Loucy (cell line): ENCODE measurements at regions not wholly inside any gene's neighbourhood (a gene's known extent, or its start where the extent isn't known, plus 50 kb on each side); places are given as distances from the start of the nearest gene placed in this dataset.

Experiments used
- H2AFZ ChIP-seq: fragments of 200-600 bp; sonication (generic); 2 replicates; pipeline ENCODE4 v1.6.0; 2016; ENCODE audit warnings: antibody characterized with exemption, mild to moderate bottlenecking, low read length, moderate library complexity
- H3F3A ChIP-seq: fragments of 200-600 bp; 2 replicates; pipeline ENCODE4 v1.6.0; 2016; ENCODE audit warnings: antibody characterized with exemption, low read depth, mild to moderate bottlenecking
- H3K27me3 ChIP-seq: fragments of 200-600 bp; sonication (generic); 2 replicates; pipeline ENCODE4 v1.6.1; 2014; ENCODE audit warnings: low read length, mild to moderate bottlenecking; ENCODE audit not compliant: insufficient read depth, poor library complexity, severe bottlenecking
- H3K36me3 ChIP-seq: fragments of 200-600 bp; sonication (generic); 2 replicates; pipeline ENCODE4 v1.6.1; 2016; ENCODE audit warnings: low read length; ENCODE audit not compliant: insufficient read depth
- H3K4me1 ChIP-seq: fragments of 200-600 bp; sonication (generic); 2 replicates; pipeline ENCODE4 v1.5.1; 2014; ENCODE audit warnings: low read length, mild to moderate bottlenecking; ENCODE audit not compliant: insufficient read depth, poor library complexity, severe bottlenecking
- H3K4me2 ChIP-seq: fragments of 200-600 bp; sonication (generic); 2 replicates; pipeline ENCODE4 v1.6.0; 2014; ENCODE audit warnings: antibody characterized with exemption, low read length, low read depth, mild to moderate bottlenecking; ENCODE audit not compliant: poor library complexity, severe bottlenecking
- H3K4me3 ChIP-seq: fragments of 200-600 bp; sonication (generic); 2 replicates; pipeline ENCODE4 v1.5.1; 2014; ENCODE audit warnings: low read length, mild to moderate bottlenecking, mixed read lengths; ENCODE audit not compliant: poor library complexity, severe bottlenecking
- H3K79me2 ChIP-seq: fragments of 200-600 bp; sonication (generic); 2 replicates; pipeline ENCODE4 v1.6.1; 2014; ENCODE audit warnings: low read length; ENCODE audit not compliant: insufficient read depth
- H3K9ac ChIP-seq: fragments of 200-600 bp; sonication (generic); 2 replicates; pipeline ENCODE4 v1.6.0; 2014; ENCODE audit warnings: mild to moderate bottlenecking, low read depth, low read length, moderate library complexity; ENCODE audit not compliant: poor library complexity, severe bottlenecking
- H3K9me2 ChIP-seq: fragments of 200-600 bp; sonication (generic); replicated peaks from 2 replicates; pipeline ENCODE4 v1.6.1; 2016; ENCODE audit warnings: low read depth, low read length, mixed read lengths
- H3K9me3 ChIP-seq: fragments of 200-600 bp; sonication (generic); 2 replicates; pipeline ENCODE4 v1.6.1; 2014; ENCODE audit warnings: mild to moderate bottlenecking, antibody characterized with exemption, low read length, low read depth; ENCODE audit not compliant: insufficient read depth
- H4K20me1 ChIP-seq: fragments of 200-600 bp; sonication (generic); 2 replicates; pipeline ENCODE4 v1.6.0; 2014; ENCODE audit warnings: antibody characterized with exemption, low read length, mild to moderate bottlenecking; ENCODE audit not compliant: insufficient read depth, poor library complexity, severe bottlenecking
- CTCF ChIP-seq: fragments of 200-600 bp; sonication (generic); conservative IDR thresholded peaks from 2 replicates; pipeline ENCODE4 v1.5.1; 2014; ENCODE audit warnings: mild to moderate bottlenecking, antibody characterized with exemption, low read length
- EZH2phosphoT487 ChIP-seq: fragments of 200-600 bp; IDR thresholded peaks from 2 replicates; pipeline ENCODE4 v1.6.1; 2018; ENCODE audit warnings: antibody characterized with exemption, mild to moderate bottlenecking, moderate library complexity, borderline replicate concordance

- Histone ChIP-seq H2AFZ (no peak overlapping the region), H3K27me3 (no peaks in the 10 kb centered on the region), H3K36me3 (no peaks in the 10 kb centered on the region), H3K4me2 (no peak overlapping the region), H3K9me3 (no peaks in the 10 kb centered on the region), H3K4me3 (no peak overlapping the region), H3K9me2 (no peaks in the 10 kb centered on the region), H3K4me1 (peaks cover 4% of the 10 kb centered on the region), H4K20me1 (no peaks in the 10 kb centered on the region), H3K79me2 (no peaks in the 10 kb centered on the region), H3K9ac (no peak overlapping the region), H3F3A (no peaks in the 10 kb centered on the region)
- TF ChIP-seq EZH2phosphoT487, result no peak
- TF ChIP-seq CTCF, result no peak
These were observed 197.0 kb downstream of the STK31 start for GRCh38 chr7:23907012-23907411.

GRCh38 chr7:23909426-23909825 is 199.4 kb downstream of the STK31 start:
- H3K4me2 ChIP-seq, result no peak overlapping the region
- no peaks in the 10 kb centered on the region for H3K79me2 ChIP-seq
- H3K4me3 ChIP-seq, result no peak overlapping the region
- TF ChIP-seq EZH2phosphoT487 (no peak), CTCF (no peak)
- H3K4me1 ChIP-seq, result no peaks in the 10 kb centered on the region
- no peaks in the 10 kb centered on the region for H3K9me2 ChIP-seq
- no peak overlapping the region for H2AFZ ChIP-seq
- no peaks in the 10 kb centered on the region for H3K27me3 ChIP-seq
- H3K9me3 ChIP-seq, result 0 out of 2 replicates have a peak, but pooled peaks cover 3% of the 10 kb centered on the region
- no peak overlapping the region for H3K9ac ChIP-seq
- no peaks in the 10 kb centered on the region for H4K20me1 ChIP-seq
- no peaks in the 10 kb centered on the region for H3F3A ChIP-seq
- no peaks in the 10 kb centered on the region for H3K36me3 ChIP-seq

DNA sequence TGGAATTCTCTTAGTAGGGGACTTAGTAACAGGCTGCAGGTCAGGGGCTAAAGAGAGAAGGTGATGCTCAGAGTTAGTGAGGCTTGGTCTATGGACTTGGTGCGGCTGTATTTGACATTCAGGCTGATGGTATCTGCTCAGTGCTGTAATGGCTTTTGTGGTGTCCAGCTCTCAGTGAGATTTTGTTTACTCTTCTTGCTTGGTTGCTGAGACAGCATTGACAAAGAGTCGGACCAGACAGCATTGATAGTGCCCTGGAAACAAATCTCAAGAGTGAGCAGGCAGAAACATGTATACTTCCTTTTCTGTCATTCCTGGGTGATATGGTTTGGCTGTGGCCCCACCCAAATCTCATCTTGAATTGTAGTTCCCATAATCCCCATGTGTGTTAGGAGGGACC is 202.0 kb downstream of the STK31 start:
- no peak overlapping the region for H3K9ac ChIP-seq
- no peak overlapping the region for H2AFZ ChIP-seq
- TF ChIP-seq EZH2phosphoT487, result no peak
- TF ChIP-seq CTCF, result no peak
- no peaks in the 10 kb centered on the region for H3K9me2 ChIP-seq
- H3K9me3 ChIP-seq, result 0 out of 2 replicates have a peak, but pooled peaks cover 3% of the 10 kb centered on the region
- no peaks in the 10 kb centered on the region for H3F3A ChIP-seq
- H3K27me3 ChIP-seq, result no peaks in the 10 kb centered on the region
- no peak overlapping the region for H3K4me2 ChIP-seq
- H4K20me1 ChIP-seq, result no peaks in the 10 kb centered on the region
- H3K36me3 ChIP-seq, result no peaks in the 10 kb centered on the region
- H3K79me2 ChIP-seq, result no peaks in the 10 kb centered on the region
- H3K4me3 ChIP-seq, result no peak overlapping the region
- H3K4me1 ChIP-seq, result no peaks in the 10 kb centered on the region
